ENCODE measurements at regions not wholly inside any gene's neighbourhood (a gene's known extent, or its start where the extent isn't known, plus 50 kb on each side); places are given as distances from the start of the nearest gene placed in this dataset.

- no peak for TF ChIP-seq POLR2AphosphoS5 (IDR thresholded peaks at IDR 0.05; ENCODE audit: low read depth, low read length)
- no peak for TF ChIP-seq CTCF (IDR thresholded peaks at IDR 0.05)
- TF ChIP-seq TCF7L2 (IDR thresholded peaks at IDR 0.05; ENCODE audit: low read depth, low read length), result no peak
Observed at GRCh38 chr10:130398090-130398994, 262.2 kb downstream of the GLRX3 start.
